ENCODE measurements at regions not wholly inside any gene's neighbourhood (a gene's known extent, or its start where the extent isn't known, plus 50 kb on each side); places are given as distances from the start of the nearest gene placed in this dataset.

GRCh38 chr12:97063292-97063935 is 156.4 kb downstream of the NEDD1 start:
- H3K9me3 ChIP-seq (ENCODE audit: control insufficient read depth, insufficient read depth, low read depth, low read length): no peaks in the 10 kb centered on the region
- ChIA-PET CTCF (interaction anchor here (0.7 kb wide), 1 partner anchor 24 kb away, joined by 3 read pairs; no protein-coding TSS in a partner anchor), POLR2A (no interaction called here)
- H3K36me3 ChIP-seq (ENCODE audit: control insufficient read depth in 2 of 2, insufficient read depth in 1 of 2, low read length in 2 of 2): no peaks in the 10 kb centered on the region
- no peaks in the 10 kb centered on the region for H3K4me1 ChIP-seq (ENCODE audit: control insufficient read depth, insufficient read depth, low read length)
- TF ChIP-seq ZNF596 (tag by site-specific recombination; IDR thresholded peaks at IDR 0.05): no peak
- no peak for TF ChIP-seq ZBTB48 (tag by site-specific recombination; IDR thresholded peaks at IDR 0.05)
- TF ChIP-seq, protein P1, sequence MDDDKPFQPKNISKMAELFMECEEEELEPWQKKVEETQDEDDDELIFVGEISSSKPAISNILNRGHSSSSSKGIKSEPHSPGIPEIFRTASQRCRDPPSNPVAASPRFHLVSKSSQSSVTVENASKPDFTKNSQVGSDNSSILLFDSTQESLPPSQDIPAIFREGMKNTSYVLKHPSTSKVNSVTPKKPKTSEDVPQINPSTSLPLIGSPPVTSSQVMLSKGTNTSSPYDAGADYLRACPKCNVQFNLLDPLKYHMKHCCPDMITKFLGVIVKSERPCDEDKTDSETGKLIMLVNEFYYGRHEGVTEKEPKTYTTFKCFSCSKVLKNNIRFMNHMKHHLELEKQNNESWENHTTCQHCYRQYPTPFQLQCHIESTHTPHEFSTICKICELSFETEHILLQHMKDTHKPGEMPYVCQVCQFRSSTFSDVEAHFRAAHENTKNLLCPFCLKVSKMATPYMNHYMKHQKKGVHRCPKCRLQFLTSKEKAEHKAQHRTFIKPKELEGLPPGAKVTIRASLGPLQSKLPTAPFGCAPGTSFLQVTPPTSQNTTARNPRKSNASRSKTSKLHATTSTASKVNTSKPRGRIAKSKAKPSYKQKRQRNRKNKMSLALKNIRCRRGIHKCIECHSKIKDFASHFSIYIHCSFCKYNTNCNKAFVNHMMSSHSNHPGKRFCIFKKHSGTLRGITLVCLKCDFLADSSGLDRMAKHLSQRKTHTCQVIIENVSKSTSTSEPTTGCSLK (tag by site-specific recombination; IDR thresholded peaks at IDR 0.05): no peak
- TF ChIP-seq, protein P2, sequence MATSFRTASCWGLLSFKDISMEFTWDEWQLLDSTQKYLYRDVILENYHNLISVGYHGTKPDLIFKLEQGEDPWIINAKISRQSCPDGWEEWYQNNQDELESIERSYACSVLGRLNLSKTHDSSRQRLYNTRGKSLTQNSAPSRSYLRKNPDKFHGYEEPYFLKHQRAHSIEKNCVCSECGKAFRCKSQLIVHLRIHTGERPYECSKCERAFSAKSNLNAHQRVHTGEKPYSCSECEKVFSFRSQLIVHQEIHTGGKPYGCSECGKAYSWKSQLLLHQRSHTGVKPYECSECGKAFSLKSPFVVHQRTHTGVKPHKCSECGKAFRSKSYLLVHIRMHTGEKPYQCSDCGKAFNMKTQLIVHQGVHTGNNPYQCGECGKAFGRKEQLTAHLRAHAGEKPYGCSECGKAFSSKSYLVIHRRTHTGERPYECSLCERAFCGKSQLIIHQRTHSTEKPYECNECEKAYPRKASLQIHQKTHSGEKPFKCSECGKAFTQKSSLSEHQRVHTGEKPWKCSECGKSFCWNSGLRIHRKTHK (tag by site-specific recombination; IDR thresholded peaks at IDR 0.05): no peak
- TF ChIP-seq ZNF248 (tag by site-specific recombination; IDR thresholded peaks at IDR 0.05): no peak
- no peak for TF ChIP-seq HOXA7 (CRISPR knock-in tag; IDR thresholded peaks at IDR 0.05; ENCODE audit: borderline replicate concordance)
- no peak for TF ChIP-seq ZNF23 (tag by site-specific recombination; IDR thresholded peaks at IDR 0.05; ENCODE audit: borderline replicate concordance)
- no peak for TF ChIP-seq IKZF3 (tag by site-specific recombination; IDR thresholded peaks at IDR 0.05)
- no peak for TF ChIP-seq ZNF140 (tag by site-specific recombination; IDR thresholded peaks at IDR 0.05)
- TF ChIP-seq KLF17 (tag by site-specific recombination; IDR thresholded peaks at IDR 0.05): no peak
- TF ChIP-seq EGR2 (tag by site-specific recombination; IDR thresholded peaks at IDR 0.05; ENCODE audit: low read depth): no peak
- TF ChIP-seq ZNF677 (tag by site-specific recombination; IDR thresholded peaks at IDR 0.05): no peak
- TF ChIP-seq ZBTB6 (tag by site-specific recombination; IDR thresholded peaks at IDR 0.05): no peak
- H3K4me3 ChIP-seq (ENCODE audit: low read depth, low read length): no peak overlapping the region
- H3K27ac ChIP-seq (ENCODE audit: extremely low read depth, low read depth, low read length): no peak overlapping the region

DNA sequence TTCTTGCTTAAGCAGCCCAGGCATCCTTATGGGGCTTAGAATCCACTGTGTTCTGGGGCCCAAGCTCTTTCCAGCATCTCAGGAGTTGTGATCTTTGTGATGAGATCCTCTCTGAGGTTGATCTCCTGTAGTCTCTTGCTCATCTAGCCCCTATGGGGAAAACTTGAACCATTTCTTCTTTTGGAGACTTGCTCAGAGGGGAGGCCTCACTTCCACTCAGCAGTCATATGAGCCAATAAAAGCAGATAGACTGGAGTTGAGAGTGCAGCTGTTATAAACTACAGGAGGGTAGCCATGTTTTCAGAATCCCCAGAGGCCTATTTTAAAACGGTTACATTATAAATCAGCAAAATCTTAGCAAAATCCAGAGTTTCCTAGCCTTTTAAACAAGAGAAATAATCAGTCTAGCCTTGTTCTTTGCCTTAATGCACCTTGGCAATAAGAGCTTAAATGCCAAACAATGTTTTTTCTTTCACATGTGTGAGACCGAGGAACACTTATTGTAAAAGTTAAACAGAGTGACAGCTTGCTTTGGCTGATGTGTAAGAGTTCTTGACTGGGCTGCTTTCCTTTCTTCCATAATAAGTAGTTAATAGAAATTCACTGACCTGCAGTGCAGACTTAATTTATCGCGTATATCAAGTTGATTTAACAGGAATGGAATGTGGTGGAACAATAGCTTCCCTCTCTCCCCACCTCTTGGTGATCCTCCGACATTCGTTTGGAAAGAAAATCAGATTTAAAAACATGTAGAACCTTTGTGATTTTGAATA is 168.3 kb downstream of the NEDD1 start:
- Histone ChIP-seq H3K4me3 (ENCODE audit: low read depth, low read length) (no peak overlapping the region), H3K27ac (ENCODE audit: extremely low read depth, low read depth, low read length) (no peak overlapping the region), H3K4me1 (ENCODE audit: control insufficient read depth, insufficient read depth, low read length) (no peaks in the 10 kb centered on the region), H3K9me3 (ENCODE audit: control insufficient read depth, insufficient read depth, low read depth, low read length) (no peaks in the 10 kb centered on the region), H3K36me3 (ENCODE audit: control insufficient read depth in 2 of 2, insufficient read depth in 1 of 2, low read length in 2 of 2) (no peaks in the 10 kb centered on the region)
- CTCF ChIA-PET: no interaction called here
- POLR2A ChIA-PET: no interaction called here
- TF ChIP-seq, protein P3, sequence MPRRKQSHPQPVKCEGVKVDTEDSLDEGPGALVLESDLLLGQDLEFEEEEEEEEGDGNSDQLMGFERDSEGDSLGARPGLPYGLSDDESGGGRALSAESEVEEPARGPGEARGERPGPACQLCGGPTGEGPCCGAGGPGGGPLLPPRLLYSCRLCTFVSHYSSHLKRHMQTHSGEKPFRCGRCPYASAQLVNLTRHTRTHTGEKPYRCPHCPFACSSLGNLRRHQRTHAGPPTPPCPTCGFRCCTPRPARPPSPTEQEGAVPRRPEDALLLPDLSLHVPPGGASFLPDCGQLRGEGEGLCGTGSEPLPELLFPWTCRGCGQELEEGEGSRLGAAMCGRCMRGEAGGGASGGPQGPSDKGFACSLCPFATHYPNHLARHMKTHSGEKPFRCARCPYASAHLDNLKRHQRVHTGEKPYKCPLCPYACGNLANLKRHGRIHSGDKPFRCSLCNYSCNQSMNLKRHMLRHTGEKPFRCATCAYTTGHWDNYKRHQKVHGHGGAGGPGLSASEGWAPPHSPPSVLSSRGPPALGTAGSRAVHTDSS (tag by site-specific recombination; IDR thresholded peaks at IDR 0.05): no peak
- no peak for TF ChIP-seq ZNF2 (tag by site-specific recombination; IDR thresholded peaks at IDR 0.05)
- no peak for TF ChIP-seq ZNF324 (tag by site-specific recombination; IDR thresholded peaks at IDR 0.05)
- no peak for TF ChIP-seq ZBTB8A (tag by site-specific recombination; IDR thresholded peaks at IDR 0.05)
- no peak for TF ChIP-seq ZNF335 (tag by site-specific recombination; conservative IDR thresholded peaks at IDR 0.05)
- no peak for TF ChIP-seq ZNF174 (tag by site-specific recombination; IDR thresholded peaks at IDR 0.05)
- no peak for TF ChIP-seq ZNF221 (tag by site-specific recombination; IDR thresholded peaks at IDR 0.05; ENCODE audit: borderline replicate concordance)
- no peak for TF ChIP-seq GLI2 (tag by site-specific recombination; IDR thresholded peaks at IDR 0.05; ENCODE audit: borderline replicate concordance, low read depth)
- TF ChIP-seq MYNN (tag by site-specific recombination; IDR thresholded peaks at IDR 0.05; ENCODE audit: borderline replicate concordance): no peak
- TF ChIP-seq KLF7 (tag by site-specific recombination; IDR thresholded peaks at IDR 0.05; ENCODE audit: borderline replicate concordance): no peak
- no peak for TF ChIP-seq KLF8 (tag by site-specific recombination; IDR thresholded peaks at IDR 0.05)
- no peak for TF ChIP-seq ZNF548 (tag by site-specific recombination; IDR thresholded peaks at IDR 0.05)
- TF ChIP-seq ZNF561 (tag by site-specific recombination; IDR thresholded peaks at IDR 0.05; ENCODE audit: borderline replicate concordance): no peak
